GM10248 (cell line): ENCODE measurements at regions not wholly inside any gene's neighbourhood (a gene's known extent, or its start where the extent isn't known, plus 50 kb on each side); places are given as distances from the start of the nearest gene placed in this dataset.

Experiments used
- CTCF ChIA-PET: fragments of 300-600 bp; sonication (Branson Sonifier 250); formaldehyde crosslinking; extraction: SDS; loops from one replicate; lab custom pipeline; 2021; ENCODE audit warnings: antibody characterized with exemption; lab: Yijun Ruan, JAX
- POLR2A ChIA-PET: fragments of 350-650 bp; sonication (Branson Sonifier 250); formaldehyde crosslinking; extraction: SDS; loops from one replicate; lab custom pipeline; 2020; ENCODE audit warnings: antibody characterized with exemption; lab: Yijun Ruan, JAX
- DNase-seq: peaks from one replicate; pipeline ENCODE4 v3.0.0; 2012; ENCODE audit errors: extremely low spot score
- CTCF ChIP-seq: IDR thresholded peaks from 2 replicates; pipeline ENCODE4 v1.5.1; 2012; ENCODE audit warnings: mild to moderate bottlenecking, low read depth; ENCODE audit errors: extremely low read depth, missing control alignments, control extremely low read depth

- TF ChIP-seq CTCF: no peak
- no peak for DNase-seq
- ChIA-PET POLR2A (no interaction called here), CTCF (interaction anchor here (0.9 to 1.4 kb wide), 6 partner anchors 10 to 80 kb away, joined by 3 to 4 read pairs (median 3); no protein-coding TSS in a partner anchor)
Measured at GRCh38 chr3:72586694-72587093, 261.6 kb downstream of the SHQ1 start.

GRCh38 chr3:72585966-72586365, 262.3 kb downstream of the SHQ1 start:
- ChIA-PET CTCF (no interaction called here), POLR2A (interaction anchor here (0.6 kb wide), 1 partner anchor 409 kb away, joined by 3 read pairs; no protein-coding TSS in a partner anchor)
- DNase-seq: no peak
- no peak for TF ChIP-seq CTCF

GRCh38 chr3:72584262-72584661, 264.0 kb downstream of the SHQ1 start:
- DNase-seq: no peak
- ChIA-PET POLR2A (no interaction called here), CTCF (no interaction called here)
- TF ChIP-seq CTCF: no peak

- ChIA-PET POLR2A (no interaction called here), CTCF (interaction anchor here (1.1 to 1.7 kb wide), 3 partner anchors 10 to 239 kb away, joined by 3 to 4 read pairs (median 4); no protein-coding TSS in a partner anchor)
- TF ChIP-seq CTCF: no peak
- no peak for DNase-seq
Measured at GRCh38 chr3:72582963-72583362, 265.3 kb downstream of the SHQ1 start.

GRCh38 chr3:72582211-72582878, 265.9 kb downstream of the SHQ1 start:
- peak; percentile 62 for DNase-seq
- ChIA-PET CTCF (interaction anchor here (1.1 to 1.7 kb wide), 3 partner anchors 11 to 240 kb away, joined by 3 to 4 read pairs (median 4); no protein-coding TSS in a partner anchor), POLR2A (no interaction called here)
- TF ChIP-seq CTCF: no peak

GRCh38 chr3:72580900-72581299, 267.3 kb downstream of the SHQ1 start:
- CTCF ChIA-PET: interaction anchor here (1.4 to 1.5 kb wide), 2 partner anchors 18 to 241 kb away, joined by 3 read pairs; no protein-coding TSS in a partner anchor
- TF ChIP-seq CTCF: no peak
- DNase-seq: no peak
- POLR2A ChIA-PET: no interaction called here
